ENCODE measurements at regions not wholly inside any gene's neighbourhood (a gene's known extent, or its start where the extent isn't known, plus 50 kb on each side); places are given as distances from the start of the nearest gene placed in this dataset.

DNA sequence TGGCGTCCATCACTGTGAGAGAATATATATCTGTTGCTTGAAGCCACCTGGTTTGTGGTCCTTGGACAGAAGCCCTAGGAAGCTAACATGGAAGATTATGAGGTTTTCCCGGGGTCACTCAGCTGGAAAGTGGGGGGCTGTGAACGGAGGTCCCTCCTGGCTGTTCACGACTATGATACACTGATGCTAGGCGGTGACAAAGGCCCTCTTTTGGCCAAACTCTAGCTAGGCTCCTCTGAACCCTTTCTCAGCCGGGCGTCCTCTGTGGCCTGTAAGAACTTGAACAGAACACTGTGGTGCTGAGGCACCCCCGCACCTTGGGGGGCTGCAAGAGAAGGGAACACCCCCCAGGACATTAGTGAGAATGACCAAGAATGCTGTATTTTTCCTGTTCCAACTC, 164.6 kb downstream of the TFCP2L1 start:
- no peak for DNase-seq

DNA sequence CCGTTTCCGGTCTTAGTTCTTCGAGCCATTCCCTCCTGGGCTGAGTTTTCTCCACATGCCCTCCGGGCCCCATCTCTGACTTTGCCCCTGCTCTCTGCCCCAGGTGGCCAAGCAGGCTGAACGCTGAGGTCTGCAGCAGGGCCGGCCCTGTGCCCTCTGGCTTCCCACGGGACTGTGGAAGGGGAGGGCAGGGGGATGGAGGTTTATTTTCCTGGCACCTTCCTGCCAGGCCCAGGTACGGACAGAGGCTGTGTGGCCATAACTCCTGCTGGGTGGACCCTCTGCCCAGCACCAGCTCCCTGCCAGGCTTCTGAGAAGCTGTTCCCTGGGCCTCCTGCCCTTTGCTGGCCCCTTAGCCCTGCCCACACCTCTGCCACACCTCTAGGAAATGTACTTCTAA, 164.0 kb downstream of the TFCP2L1 start:
- DNase-seq = no peak

DNA sequence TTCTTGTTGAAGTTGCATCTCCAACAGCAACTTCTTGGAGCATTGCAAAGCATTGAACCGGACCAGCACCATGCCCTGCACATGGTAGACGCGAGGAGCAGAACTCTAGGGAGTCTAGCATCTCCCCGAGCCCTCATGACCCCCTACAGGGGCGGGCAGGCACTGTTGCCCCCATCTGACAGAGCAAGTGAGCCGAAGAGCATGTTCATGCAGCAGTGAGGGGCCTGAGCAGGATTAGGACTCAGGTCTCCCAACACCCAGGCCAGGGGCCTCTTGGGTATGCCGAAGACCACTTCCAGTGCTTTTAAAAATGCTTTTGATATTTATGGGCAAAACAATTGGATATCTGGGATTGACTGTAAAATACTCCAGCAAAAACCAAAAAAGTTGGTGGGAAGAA, 163.3 kb downstream of the TFCP2L1 start:
- no peak for DNase-seq

DNA sequence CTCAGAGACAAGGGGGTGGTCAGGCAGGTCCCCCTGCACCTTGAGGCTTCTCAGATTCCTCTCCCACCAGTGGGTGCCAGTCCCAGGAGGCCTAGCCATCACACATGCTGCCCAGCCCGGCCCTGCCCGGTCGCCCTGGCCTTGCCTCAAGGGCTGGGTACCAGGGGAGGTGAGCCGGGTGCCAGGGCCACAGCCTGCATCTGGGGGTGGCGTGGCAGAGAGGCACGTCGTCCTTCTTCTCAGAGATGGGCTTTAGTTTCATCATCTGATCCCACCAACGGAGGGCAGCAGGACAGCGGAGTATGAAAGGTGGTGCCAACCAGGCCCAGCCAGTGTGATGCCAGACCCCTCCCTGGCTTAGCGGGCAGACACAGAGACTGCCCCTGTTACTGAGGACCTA, 161.7 kb downstream of the TFCP2L1 start:
- DNase-seq = no peak

DNA sequence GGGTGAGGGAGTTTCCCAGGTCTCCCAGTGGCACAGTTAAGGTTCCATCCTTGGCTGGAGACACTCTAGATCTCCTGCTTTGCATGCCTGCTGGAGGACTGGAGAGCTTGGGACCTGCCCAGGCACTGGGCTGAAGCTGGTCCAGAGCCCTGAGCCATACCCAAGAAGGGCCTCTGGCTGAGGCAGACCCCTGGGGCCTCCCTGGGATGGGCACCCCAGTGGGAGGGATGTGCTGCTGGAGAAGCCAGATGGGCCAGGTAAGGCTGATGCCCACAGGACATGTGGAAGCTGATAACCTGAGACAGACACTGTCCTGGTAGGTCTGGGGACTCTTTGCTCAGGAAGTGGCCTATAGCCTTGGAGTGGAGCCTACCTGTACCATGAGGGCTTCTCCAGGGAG, 160.7 kb downstream of the TFCP2L1 start:
- no peak for DNase-seq

DNA sequence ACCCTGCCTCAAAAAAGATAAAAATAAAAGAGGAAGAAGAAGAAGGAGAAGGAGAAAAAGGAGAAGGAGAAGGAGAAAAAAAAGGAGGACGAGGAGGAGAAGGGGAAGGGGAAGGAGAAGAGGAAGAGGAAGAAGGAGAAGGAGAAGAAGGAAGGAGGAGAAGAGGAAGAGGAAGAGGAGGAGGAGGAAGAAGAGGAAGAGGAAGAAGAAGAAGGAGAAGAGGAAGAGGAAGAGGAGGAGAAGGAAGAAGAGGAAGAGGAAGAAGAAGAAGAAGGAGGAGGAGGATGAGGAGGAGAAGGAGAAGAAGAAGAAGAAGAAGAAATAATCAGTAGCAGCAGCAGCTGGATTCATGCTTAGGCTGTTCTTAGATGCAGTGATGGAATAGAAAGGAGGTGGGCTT, 159.7 kb downstream of the TFCP2L1 start:
- no peak for DNase-seq

DNA sequence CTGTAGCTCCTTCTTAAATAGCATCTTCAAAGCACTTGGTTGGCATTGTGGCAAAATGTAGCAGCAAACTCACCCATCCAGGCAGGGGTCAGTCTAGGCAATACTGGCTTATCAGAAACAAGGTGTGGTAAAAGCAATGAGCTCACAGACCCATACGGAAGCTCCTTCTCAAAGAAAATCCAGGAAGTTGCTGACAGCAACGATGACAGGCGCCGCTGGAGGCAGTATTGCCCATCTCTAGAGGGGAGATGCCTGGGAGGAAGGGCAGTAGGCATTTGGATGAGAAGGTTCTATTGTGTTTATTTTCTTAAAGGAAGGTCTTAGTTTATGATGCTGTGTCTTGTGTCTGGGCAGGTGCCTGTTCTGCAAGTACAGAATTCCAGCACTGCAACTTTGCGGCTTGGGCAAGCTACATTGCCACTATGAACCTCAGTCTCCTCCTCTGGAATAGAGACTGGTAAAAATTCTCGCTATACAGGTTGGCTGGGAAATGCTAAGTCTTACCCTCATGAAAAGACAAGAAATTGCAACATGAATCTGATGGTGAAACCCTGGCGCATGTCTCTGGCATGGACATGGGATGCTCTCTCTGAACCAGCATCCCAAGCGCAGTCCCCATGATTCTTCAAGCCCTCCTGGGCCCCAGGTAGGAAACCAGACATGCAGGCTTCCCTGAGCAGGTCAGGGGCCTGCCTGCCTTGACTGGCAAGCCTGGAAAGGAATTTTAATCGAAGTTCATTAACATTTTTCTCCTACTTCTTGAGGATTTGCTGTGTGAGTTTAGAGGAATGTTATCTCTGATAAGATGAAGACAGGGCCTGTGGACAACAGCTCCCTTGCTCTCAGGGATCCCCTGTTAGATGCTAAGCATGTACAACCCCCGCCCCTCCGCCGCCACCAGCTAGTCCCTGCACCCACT, 156.0 kb downstream of the TFCP2L1 start:
- DNase-seq = peak; percentile 16 to 20

DNA sequence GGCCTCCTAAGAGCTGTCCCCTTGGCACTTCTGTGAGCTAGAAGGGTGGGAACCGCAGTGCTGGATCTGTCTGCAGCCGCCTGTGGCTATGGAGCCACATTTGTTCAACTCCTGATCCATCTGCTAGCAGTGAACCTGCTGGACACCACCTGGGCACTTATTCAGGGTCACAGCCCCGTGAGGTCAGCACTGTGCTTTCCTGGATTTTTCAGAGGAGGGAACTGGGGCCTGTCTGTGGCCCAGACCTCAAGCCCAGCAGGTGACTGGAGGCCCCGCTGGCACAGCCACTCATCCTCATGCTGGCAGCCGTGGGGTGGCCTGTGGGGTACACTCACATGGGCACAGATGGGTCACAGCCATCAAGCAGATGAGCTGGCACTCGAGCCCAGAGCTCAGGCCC, 155.3 kb downstream of the TFCP2L1 start:
- no peak for DNase-seq

DNA sequence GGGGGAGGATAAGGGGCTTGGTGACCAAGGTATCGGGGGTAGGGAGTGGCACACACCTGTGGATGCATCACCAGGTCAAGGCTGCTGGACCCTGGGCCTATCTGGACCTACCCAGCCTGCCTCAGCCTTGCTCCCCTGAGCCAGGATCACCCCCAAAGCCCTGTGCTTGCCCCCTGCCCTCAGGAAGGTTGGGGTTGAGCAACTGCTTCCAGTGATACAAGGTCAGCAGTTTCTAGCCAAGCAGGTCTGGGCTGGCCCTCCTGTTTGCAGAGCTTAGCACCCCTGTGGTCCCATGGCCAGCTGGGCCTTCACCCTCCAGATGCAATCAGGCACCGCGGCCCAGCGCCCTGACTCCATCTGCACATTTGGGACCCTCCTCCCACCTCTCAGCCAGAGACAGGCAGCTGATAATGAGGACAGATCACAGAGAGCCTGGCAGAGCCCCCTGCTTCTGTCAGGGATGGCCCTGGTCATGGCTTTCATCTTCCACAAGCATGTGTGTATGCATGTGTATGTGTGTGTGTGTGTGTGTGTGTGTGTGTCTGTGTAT, 154.6 kb downstream of the TFCP2L1 start:
- no peak for DNase-seq

DNA sequence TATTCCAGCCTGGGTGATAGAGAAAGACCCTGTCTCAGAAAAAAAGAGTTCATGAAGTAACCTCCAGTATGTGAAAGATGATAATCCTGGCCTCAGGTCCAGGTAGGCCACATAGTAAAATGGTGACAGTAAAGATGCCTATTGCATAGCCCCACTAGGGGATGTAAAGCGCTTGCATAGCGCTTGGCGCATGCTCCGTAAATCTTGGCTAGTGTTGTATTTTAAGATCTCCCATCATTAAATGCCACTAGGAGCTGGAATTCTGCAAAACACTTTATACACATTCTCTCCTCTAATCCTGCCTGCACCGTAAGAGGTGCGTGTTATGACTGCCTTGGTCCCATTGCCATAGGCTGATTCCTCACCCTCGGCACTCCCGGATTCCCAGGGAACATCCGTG, 153.6 kb downstream of the TFCP2L1 start:
- no peak for DNase-seq

DNA sequence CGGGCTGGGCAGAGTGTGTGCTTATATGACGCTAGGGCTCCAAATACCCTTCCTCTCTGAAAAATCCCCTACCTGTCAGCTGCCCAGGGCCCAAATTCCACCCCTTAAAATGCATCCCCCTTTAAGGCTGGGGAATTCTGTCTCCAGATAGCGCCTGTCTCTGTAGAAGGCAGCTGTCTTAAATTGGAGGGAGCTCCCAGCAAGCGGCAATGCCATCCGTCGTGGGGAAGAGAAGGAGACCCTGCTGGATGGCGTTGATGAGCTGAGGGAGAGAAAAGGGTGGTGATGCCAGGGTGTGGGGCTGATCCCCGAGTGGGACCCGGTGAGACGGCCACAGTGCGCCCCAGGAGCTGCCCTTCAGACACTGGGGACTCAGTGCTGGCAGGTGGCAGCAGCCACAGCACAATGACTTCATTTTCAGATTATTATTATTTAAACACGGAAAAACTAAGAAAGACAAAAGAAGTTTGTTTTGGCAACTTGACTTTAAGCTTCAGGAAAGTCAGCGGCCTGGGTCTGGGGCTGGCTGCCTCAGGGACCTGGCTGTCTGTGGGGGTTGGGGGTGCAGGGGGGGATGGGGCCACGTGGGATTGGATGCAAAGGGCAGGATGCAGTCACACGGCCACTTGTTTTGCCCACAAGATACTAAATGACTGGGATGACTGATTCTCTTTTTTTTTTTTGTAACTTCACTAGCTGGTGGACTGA, 152.8 kb downstream of the TFCP2L1 start:
- no peak for DNase-seq

DNA sequence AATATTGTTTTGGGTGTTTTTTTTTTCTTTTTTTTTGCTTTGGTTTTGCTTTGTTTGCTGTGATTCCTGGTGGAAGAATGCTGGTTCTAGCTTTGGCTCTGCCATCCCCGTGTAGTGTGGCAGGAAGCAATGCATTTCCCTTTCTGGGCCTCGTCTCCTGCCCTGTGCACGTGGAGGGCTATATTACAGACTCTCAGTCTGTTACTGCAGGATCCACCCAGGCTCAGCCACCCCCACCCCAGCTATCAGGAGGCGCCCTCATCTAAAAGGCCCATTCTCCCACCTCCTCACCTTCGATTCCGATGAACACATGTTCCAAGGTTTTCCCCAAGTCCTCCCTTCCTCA, 152.3 kb downstream of the TFCP2L1 start:
- no peak for DNase-seq

DNA sequence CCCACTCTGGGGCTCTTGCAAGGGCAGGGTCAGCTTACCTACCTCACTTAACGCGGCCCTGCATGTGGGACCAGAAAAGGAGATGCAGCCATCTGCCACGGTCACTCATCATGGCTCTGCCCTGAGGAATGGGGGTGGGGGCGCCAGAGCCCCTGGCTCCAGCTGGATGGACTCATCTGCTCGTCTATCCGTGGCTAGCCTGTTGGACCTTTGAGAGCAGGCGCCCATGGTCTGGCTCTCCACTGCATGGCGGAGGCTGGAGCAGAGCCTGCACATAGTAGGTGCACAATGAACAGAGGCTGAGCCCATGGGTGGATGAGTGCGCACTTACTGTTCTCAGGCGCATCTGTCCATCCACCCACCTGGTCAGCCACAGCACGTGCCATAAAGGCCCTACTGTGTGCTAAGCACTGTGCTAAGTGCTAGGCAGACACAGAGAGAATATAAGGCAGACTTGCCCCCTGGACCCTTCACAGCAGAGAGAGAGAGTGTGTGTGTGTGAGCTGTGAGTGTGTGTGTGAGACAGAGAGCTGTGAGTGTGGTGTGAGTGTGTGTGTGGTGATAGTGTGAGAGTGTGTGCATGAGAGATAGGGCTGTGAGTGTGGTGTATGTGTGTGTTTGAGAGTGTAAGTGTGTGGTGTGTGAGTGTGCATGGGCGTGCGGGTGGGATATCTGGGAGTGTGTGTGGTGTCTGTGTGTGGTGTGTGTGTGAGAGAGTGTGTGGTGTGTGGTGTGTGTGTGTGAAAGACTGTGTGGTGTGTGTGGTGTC, 151.3 kb downstream of the TFCP2L1 start:
- DNase-seq = no peak

DNA sequence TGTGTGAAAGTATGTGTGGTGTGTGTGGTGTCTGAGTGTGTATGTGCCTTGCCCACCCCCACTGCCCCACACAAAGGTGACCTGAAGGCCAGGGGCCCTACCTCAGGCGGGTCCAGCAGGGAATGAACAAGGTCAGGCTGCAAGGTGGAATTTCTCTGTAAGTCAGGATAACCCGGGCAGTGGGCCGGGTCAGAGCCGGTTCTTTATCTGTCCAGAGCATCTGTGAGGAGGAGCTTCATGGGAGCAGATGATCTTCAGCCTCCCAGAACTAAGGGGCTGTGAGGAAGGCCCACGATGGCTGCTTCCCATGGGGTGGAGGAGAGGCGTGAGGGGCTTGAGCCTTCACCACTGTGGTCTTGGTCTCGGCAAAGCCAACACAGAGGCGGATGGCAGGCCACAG, 150.3 kb downstream of the TFCP2L1 start:
- no peak for DNase-seq

DNA sequence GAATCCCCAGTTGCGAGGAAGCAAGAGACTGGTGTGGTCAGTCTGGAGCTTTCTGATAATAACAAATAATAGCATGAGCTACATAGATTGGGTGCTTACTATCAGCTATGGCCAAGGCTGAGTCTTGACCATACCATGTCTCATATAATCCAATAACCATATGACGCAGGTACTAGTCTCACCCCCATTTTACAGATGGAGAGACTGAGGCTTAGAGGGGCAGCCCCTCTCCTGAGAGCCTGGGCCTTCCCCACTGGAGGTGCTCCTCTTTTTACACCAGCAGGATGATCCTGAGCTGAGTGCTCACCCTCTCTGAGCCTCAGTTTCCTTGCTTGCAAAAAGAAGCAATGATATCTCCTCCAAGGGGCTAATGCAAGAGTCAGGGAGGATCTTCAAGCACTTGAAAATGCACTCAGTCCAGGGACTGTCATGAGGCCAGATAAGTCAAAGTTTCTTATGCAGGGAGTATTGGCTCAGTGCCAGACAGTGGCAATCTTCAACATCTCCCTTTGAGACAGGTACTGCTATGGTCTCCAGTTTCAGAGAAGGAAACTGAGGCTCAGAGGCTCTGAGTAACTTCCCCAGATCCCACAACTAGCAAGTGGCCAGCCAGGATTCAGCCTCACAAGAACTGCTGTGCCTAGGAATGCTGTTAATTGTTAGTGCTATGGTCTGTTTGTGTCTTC, 149.7 kb downstream of the TFCP2L1 start:
- DNase-seq = no peak

DNA sequence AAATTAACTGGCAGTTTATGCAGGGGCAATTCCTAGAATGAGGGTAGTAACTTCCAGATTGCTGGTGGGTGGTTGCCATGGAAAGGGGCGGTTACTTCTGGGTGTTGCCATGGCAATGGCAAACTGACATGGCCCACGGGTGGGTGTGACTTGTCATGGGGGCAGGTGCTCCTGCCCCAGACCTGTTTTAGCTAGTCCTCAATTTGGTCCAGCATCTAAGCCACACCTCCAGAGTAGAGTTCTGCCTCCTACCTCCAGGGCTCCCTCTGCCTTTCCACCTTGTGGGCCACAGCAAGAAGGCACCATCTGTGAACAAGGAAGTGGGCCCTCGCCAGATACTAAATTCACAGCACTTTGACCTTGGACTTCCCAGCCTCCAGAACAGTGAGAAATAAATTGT, 148.7 kb downstream of the TFCP2L1 start:
- no peak for DNase-seq

DNA sequence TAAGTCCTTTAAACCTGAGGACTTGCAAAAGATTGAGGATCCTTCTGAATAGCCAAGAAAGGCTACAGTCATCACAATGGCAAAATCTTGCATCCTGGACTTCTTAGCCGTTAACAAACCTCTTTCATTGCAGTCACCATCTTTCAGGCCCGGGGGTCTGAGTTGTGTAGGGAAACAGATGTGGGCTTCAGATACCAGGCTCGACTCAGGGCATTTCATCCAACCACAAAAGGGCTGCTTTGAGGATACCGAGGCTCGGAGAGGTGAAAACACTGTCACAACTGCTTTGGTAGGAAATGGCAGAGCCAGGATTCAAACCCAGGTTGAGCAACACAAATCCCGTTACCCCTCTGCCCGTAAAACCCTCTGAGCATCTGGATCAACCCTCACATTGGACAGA, 147.4 kb downstream of the TFCP2L1 start:
- DNase-seq = no peak

DNA sequence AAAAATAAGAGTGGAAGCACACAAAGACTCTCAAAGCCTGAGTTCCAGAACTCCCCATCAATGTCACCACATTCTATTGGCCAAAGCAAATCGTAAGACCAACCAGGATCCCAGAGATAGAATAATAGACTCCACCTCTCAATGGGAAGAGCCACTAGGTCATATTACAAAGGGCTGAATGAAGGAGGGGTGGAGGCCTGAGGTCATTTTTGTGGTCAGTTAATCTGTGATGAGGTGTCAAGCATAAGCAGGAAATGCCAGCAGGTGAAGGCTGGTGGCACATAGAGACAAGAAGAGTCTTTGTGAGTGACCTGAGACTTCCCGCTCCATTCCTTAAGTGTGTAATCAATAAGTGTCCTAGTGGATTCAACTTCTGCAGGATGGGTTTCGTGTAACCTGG, 144.3 kb downstream of the TFCP2L1 start:
- DNase-seq = no peak

DNA sequence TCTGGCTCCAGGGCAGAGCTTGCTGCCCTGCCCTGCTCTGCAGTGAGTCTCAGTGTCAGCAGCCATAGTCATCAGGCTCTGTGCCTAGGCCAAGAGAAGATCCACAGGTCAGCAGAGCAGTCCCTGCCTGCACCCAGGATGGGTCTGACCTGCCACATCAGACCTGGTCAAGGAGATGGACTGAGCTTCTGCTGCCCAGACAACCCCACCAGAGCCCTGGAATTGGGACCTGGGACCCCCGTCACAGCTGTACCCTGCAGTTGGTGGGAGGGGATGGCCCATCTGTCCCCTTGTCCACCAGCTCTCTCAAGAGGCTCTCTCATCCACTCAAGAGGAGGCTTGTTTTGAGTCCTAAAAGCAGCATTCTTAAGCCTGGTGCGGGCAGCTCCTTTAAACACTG, 142.6 kb downstream of the TFCP2L1 start:
- DNase-seq = no peak

DNA sequence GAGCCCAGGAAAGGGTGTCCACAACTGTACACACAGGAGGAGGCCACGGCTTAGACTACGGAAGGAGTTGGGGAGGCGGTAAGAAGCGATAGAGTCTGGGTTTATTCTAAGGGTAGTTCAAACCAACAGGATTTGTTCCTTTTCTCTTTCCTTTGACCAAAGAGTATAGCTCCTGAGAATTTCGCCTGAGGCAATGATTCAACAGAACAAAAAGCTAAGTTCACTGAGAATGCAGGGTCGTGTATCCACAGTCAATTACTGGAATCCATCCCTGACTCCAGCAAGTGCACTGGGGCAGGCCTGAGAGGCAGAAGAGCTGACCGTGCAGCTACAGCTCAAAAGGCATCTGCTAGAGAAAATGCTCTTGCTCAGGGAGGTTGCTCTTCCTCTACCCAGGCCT, 140.9 kb downstream of the TFCP2L1 start:
- DNase-seq = no peak

DNA sequence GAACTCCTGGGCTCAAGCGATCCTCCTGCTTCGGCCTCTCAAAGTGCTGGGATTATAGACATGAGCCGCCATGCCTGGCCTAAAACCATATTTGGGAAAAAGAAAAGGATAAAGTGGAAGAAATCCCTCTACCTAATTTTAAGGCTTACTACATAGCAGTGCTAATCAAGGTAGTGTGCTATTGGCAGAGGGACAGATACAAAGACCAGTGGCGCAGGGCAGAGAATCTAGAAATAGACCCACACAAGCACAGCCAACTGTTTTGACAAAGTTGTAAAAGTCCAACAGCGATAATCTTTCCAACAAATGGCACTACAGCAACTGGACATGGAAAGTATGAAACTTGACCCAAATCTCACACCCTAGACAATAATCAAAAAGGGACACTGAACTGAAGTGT, 138.4 kb downstream of the TFCP2L1 start:
- DNase-seq = no peak

DNA sequence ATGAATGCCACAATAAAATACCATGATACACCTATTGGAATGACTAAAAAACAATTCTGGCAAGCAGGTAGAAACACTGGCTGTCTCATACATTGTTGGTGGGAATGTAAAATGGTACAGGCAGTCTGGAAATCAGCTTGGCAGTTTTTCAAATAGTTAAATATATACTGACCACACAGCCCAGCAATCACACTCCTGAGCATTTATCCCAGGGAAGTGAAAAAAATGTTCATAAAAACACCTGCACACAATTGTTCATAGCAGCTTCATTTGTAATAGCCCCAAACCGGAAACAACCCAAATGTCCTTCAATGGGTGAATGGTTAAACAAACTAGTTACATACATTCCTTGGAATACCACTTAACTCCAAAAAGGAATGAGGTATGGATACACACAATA, 137.2 kb downstream of the TFCP2L1 start:
- DNase-seq = no peak

DNA sequence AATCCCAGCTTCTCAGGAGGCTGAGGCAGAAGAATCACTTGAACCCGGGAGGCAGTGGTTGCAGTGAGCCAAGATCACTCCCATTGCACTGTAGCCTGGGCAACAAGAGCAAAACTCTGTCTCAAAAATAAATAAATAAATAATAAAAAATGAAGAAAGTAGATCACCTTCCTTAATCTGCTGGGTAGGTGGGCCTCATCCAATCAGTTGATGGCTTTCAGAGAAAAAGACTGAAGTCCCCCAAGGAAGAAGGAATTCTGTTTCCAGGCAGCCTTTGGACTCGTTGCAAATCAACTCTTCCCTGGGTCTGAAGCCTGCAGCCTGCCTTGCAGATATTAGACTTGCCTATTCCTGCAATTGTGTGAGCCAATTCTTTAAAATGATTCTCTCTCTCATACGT, 136.5 kb downstream of the TFCP2L1 start:
- DNase-seq = no peak

All from activated CD4-positive, alpha-beta T cell treated with anti-CD3 and anti-CD28 coated beads, Interleukin-2, amount 50 U/mL, for 48 hours (primary cell).